WI38 (cell line): ENCODE measurements at regions not wholly inside any gene's neighbourhood (a gene's known extent, or its start where the extent isn't known, plus 50 kb on each side); places are given as distances from the start of the nearest gene placed in this dataset.
"Not testable (repeated sequence)": the region's sequence is repeated elsewhere in the genome, so short reads cannot be mapped to it uniquely, and the experiment has no call there.

Experiments used
- H3K4me3 ChIP-seq: 2 replicates; pipeline ENCODE4 v1.5.1; 2011; ENCODE audit warnings: low read depth, mild to moderate bottlenecking, control low read depth, low read length
- TF ChIP-seq, protein P1 (sequence below): IDR thresholded peaks from 2 replicates; pipeline ENCODE4 v1.5.1; 2012; ENCODE audit warnings: low read depth, mild to moderate bottlenecking, control low read depth, low read length

DNA sequence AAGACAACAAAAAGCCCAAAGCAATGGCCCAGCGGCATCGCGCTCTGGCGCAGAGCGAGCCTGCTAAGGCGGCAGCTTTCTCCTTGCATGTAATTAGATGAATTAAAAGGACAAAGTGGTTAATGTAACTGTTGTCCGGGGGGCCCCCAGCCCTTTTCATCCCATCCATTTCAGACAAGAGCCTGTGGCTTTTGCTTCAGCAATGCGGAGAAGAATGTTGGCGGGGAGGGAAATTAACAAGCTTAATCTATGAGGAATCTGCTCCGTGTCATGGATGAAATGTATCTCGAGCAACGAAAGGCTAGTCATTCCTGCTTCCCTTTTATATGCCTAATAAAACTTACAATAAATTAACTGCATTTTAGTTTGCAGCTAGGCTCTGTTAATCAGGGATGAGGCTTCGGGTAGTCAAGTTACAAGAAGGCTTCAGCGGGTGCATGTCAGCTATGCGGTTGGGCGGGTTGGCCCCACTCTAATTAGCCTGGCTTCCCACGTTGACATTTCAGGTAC, 203.3 kb downstream of the BUB3 start:
- TF ChIP-seq, protein P1, sequence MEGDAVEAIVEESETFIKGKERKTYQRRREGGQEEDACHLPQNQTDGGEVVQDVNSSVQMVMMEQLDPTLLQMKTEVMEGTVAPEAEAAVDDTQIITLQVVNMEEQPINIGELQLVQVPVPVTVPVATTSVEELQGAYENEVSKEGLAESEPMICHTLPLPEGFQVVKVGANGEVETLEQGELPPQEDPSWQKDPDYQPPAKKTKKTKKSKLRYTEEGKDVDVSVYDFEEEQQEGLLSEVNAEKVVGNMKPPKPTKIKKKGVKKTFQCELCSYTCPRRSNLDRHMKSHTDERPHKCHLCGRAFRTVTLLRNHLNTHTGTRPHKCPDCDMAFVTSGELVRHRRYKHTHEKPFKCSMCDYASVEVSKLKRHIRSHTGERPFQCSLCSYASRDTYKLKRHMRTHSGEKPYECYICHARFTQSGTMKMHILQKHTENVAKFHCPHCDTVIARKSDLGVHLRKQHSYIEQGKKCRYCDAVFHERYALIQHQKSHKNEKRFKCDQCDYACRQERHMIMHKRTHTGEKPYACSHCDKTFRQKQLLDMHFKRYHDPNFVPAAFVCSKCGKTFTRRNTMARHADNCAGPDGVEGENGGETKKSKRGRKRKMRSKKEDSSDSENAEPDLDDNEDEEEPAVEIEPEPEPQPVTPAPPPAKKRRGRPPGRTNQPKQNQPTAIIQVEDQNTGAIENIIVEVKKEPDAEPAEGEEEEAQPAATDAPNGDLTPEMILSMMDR, result no peak
- H3K4me3 ChIP-seq, result no peak overlapping the region

GRCh38 chr10:123359539-123359938, 205.3 kb downstream of the BUB3 start:
- H3K4me3 ChIP-seq, result no peak overlapping the region
- TF ChIP-seq, protein P1, result no peak

DNA sequence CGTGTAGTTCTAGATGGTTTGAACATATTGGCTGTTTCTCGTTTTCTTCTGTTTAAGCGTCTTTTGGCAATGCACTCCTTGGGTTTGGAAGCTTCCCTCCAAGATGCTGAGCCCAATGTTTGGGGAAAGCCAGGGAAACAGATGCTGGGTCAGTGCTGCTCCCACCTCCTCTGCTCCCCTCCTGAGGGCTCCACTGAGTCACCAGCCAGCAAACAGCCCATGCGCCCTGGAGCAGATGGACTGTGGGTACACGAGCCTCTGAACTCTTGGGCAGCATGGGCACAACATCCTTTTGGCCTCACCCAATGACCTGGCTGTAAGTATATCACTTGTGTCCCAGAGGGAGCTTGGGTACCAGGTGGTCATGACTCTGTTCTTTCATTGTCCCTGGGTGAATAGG, 207.6 kb downstream of the BUB3 start:
- H3K4me3 ChIP-seq, result no peak overlapping the region
- TF ChIP-seq, protein P1, result no peak

DNA sequence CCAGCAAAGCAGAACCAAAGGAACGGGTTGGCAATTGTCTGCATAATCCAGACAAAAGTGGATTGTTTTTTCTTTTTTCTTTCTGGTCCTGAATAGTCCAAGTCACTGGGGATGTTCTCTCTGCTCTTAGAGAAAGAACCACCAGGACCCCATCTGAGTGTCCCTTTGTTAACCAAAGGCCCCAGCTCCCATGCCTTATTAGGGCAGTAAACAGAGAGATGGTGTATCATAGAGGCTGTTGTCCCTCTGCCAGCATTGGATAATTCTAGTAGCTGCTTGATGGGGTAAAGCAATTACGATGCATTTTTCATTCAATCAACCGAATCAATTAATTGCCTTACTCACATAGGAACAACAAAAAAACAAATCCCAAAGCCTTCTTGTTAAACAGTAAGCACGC, 213.0 kb downstream of the BUB3 start:
- TF ChIP-seq, protein P1, result no peak
- H3K4me3 ChIP-seq, result no peak overlapping the region

- not testable (repeated sequence) for H3K4me3 ChIP-seq
These were observed 217.4 kb downstream of the BUB3 start for GRCh38 chr10:123371626-123372025.

- TF ChIP-seq, protein P1, result no peak
- H3K4me3 ChIP-seq, result no peak overlapping the region
These were observed 219.4 kb downstream of the BUB3 start for GRCh38 chr10:123373591-123373990.

- TF ChIP-seq, protein P1, result no peak
- no peak overlapping the region for H3K4me3 ChIP-seq
These were observed 220.9 kb downstream of the BUB3 start for GRCh38 chr10:123375097-123375496.

- TF ChIP-seq, protein P1, result no peak
- H3K4me3 ChIP-seq, result no peak overlapping the region
These were observed 221.5 kb downstream of the BUB3 start for GRCh38 chr10:123375738-123376137.
